Neural progenitor cell (in vitro differentiated cells): ENCODE measurements at regions not wholly inside any gene's neighbourhood (a gene's known extent, or its start where the extent isn't known, plus 50 kb on each side); places are given as distances from the start of the nearest gene placed in this dataset.

Experiments used
- DNase-seq: peaks from one replicate; pipeline ENCODE4 v3.0.0-alpha.2; 2016; ENCODE audit warnings: low spot score
- H2AFZ ChIP-seq: fragments of 200-600 bp; sonication (generic); replicated peaks from 2 replicates; pipeline ENCODE4 v1.6.1; 2016; ENCODE audit warnings: antibody characterized with exemption
- H3F3A ChIP-seq: fragments of 200-600 bp; sonication (generic); 2 replicates; pipeline ENCODE4 v1.6.1; 2016; ENCODE audit warnings: antibody characterized with exemption, low read depth
- H3K27ac ChIP-seq: fragments of 200-600 bp; sonication (generic); 2 replicates; pipeline ENCODE4 v1.5.1; 2016; ENCODE audit warnings: mild to moderate bottlenecking
- H3K27me3 ChIP-seq: fragments of 200-600 bp; sonication (generic); 2 replicates; pipeline ENCODE4 v1.6.1; 2016; ENCODE audit warnings: mild to moderate bottlenecking, moderate library complexity
- H3K36me3 ChIP-seq: fragments of 200-600 bp; sonication (generic); 2 replicates; pipeline ENCODE4 v1.5.1; 2016
- H3K4me1 ChIP-seq: fragments of 200-600 bp; sonication (generic); 2 replicates; pipeline ENCODE4 v1.6.1; 2016; ENCODE audit warnings: mixed run types
- H3K4me2 ChIP-seq: fragments of 200-600 bp; sonication (generic); 2 replicates; pipeline ENCODE4 v1.6.1; 2016
- H3K4me3 ChIP-seq: fragments of 200-600 bp; sonication (generic); 2 replicates; pipeline ENCODE4 v1.5.1; 2016
- H3K79me2 ChIP-seq: fragments of 200-600 bp; sonication (generic); 2 replicates; pipeline ENCODE4 v1.6.1; 2016; ENCODE audit warnings: low read depth
- H3K9ac ChIP-seq: fragments of 200-600 bp; sonication (generic); 2 replicates; pipeline ENCODE4 v1.6.1; 2016
- H3K9me3 ChIP-seq: fragments of 200-600 bp; sonication (generic); 2 replicates; pipeline ENCODE4 v1.5.1; 2016; ENCODE audit warnings: low read depth
- H4K20me1 ChIP-seq: fragments of 200-600 bp; sonication (generic); 2 replicates; pipeline ENCODE4 v1.6.1; 2016; ENCODE audit warnings: low read depth
- H3K27ac Mint-ChIP-seq: 3 replicates; pipeline ENCODE4 v1.8.0; 2021; ENCODE audit warnings: mixed read lengths
- H3K27me3 Mint-ChIP-seq: 2 replicates; pipeline ENCODE4 v1.8.0; 2022; ENCODE audit warnings: low read depth, mild to moderate bottlenecking, inconsistent platforms, moderate library complexity, mixed read lengths; ENCODE audit not compliant: insufficient read depth
- H3K36me3 Mint-ChIP-seq: 3 replicates; pipeline ENCODE4 v1.8.0; 2021; ENCODE audit warnings: mixed read lengths
- H3K4me1 Mint-ChIP-seq: 3 replicates; pipeline ENCODE4 v1.8.0; 2021; ENCODE audit warnings: mixed read lengths
- H3K4me3 Mint-ChIP-seq: 3 replicates; pipeline ENCODE4 v1.8.0; 2021; ENCODE audit warnings: mild to moderate bottlenecking, moderate library complexity, mixed read lengths
- H3K9me3 Mint-ChIP-seq: 3 replicates; pipeline ENCODE4 v1.8.0; 2020; ENCODE audit warnings: mixed read lengths
- EZH2 ChIP-seq: fragments of 200-600 bp; sonication (generic); IDR thresholded peaks from 2 replicates; pipeline ENCODE4 v1.6.1; 2017; ENCODE audit warnings: antibody characterized with exemption, mild to moderate bottlenecking, moderate library complexity
- EZH2phosphoT487 ChIP-seq: fragments of 200-600 bp; sonication (generic); IDR thresholded peaks from 2 replicates; pipeline ENCODE4 v1.6.1; 2017; ENCODE audit warnings: antibody characterized with exemption
- TF ChIP-seq, protein P1 (sequence below): fragments of 200-600 bp; sonication (generic); IDR thresholded peaks from 2 replicates; pipeline ENCODE4 v1.5.1; 2017; ENCODE audit warnings: antibody characterized with exemption, mild to moderate bottlenecking

DNA sequence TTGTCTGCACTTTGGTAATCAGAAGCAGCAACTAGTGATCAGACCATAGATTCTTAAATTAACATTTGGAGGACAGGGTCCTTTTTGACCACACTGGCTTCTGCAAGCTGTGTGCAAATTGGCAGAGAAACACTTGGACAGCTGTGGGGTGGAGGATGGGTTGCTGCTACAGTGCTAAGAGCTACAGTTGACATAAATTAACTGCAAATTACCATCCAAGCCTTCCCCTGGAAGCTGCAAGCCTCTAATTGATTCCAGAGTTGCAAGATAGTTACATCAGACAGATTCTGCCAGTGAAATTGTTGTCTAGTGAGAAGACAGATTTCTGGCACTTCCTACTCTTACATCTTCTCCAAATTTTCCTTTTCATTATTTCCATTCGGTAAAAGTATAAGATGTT, 517.7 kb downstream of the DIRAS2 start:
- no peak overlapping the region for H3K9ac ChIP-seq
- TF ChIP-seq, protein P1, sequence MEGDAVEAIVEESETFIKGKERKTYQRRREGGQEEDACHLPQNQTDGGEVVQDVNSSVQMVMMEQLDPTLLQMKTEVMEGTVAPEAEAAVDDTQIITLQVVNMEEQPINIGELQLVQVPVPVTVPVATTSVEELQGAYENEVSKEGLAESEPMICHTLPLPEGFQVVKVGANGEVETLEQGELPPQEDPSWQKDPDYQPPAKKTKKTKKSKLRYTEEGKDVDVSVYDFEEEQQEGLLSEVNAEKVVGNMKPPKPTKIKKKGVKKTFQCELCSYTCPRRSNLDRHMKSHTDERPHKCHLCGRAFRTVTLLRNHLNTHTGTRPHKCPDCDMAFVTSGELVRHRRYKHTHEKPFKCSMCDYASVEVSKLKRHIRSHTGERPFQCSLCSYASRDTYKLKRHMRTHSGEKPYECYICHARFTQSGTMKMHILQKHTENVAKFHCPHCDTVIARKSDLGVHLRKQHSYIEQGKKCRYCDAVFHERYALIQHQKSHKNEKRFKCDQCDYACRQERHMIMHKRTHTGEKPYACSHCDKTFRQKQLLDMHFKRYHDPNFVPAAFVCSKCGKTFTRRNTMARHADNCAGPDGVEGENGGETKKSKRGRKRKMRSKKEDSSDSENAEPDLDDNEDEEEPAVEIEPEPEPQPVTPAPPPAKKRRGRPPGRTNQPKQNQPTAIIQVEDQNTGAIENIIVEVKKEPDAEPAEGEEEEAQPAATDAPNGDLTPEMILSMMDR, result no peak
- TF ChIP-seq EZH2phosphoT487 (no peak), EZH2 (no peak)
- no peaks in the 10 kb centered on the region for H3K27me3 ChIP-seq
- Mint-ChIP-seq H3K36me3 (no peaks in the 10 kb centered on the region), H3K4me1 (peaks cover 9% of the 10 kb centered on the region), H3K4me3 (no peak overlapping the region), H3K27me3 (peaks cover 4% of the 10 kb centered on the region), H3K27ac (no peak overlapping the region), H3K9me3 (peaks cover 12% of the 10 kb centered on the region)
- no peak for DNase-seq
- no peaks in the 10 kb centered on the region for H3K79me2 ChIP-seq
- H3K9me3 ChIP-seq, result no peaks in the 10 kb centered on the region
- H3F3A ChIP-seq, result no peaks in the 10 kb centered on the region
- no peak overlapping the region for H3K4me3 ChIP-seq
- H3K36me3 ChIP-seq, result no peaks in the 10 kb centered on the region
- no peaks in the 10 kb centered on the region for H4K20me1 ChIP-seq
- no peak overlapping the region for H3K4me2 ChIP-seq
- H3K4me1 ChIP-seq, result no peaks in the 10 kb centered on the region
- no peak overlapping the region for H3K27ac ChIP-seq
- H2AFZ ChIP-seq, result peak overlapping the region; percentile 28

DNA sequence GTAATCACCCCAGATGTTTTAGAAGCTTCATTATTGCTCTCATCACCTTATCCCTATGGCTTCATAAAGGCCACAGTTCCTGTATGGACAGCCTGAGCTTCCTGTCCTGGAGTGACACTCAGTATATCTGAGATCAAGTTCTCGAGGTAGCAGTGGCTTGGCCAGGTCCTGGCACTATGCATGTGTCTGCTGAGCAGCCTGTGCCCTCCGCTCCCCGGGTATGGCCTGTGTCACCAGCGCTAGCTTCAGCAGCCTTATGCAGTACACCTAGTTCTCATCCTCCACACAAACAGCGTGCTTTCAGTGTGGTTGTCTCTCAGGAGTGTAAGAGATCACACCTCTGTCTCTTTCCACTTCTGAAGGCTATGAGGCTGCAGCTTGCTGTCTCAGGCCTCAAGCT, 514.7 kb downstream of the DIRAS2 start:
- no peak for DNase-seq
- H3K27me3 ChIP-seq, result no peaks in the 10 kb centered on the region
- no peaks in the 10 kb centered on the region for H3K9me3 ChIP-seq
- peaks cover 9% of the 10 kb centered on the region for H3K4me1 Mint-ChIP-seq
- H3K27me3 Mint-ChIP-seq, result peaks cover 4% of the 10 kb centered on the region
- H3K36me3 Mint-ChIP-seq, result no peaks in the 10 kb centered on the region
- H3K4me3 ChIP-seq, result no peak overlapping the region
- no peak overlapping the region for H3K4me3 Mint-ChIP-seq
- H3K36me3 ChIP-seq, result no peaks in the 10 kb centered on the region
- no peak overlapping the region for H3K27ac Mint-ChIP-seq
- H2AFZ ChIP-seq, result no peak overlapping the region
- TF ChIP-seq EZH2, result no peak
- no peak for TF ChIP-seq EZH2phosphoT487
- TF ChIP-seq, protein P1, result no peak
- H3F3A ChIP-seq, result no peaks in the 10 kb centered on the region
- no peaks in the 10 kb centered on the region for H4K20me1 ChIP-seq
- no peaks in the 10 kb centered on the region for H3K4me1 ChIP-seq
- no peak overlapping the region for H3K4me2 ChIP-seq
- H3K9ac ChIP-seq, result no peak overlapping the region
- no peak overlapping the region for H3K27ac ChIP-seq
- H3K9me3 Mint-ChIP-seq, result peaks cover 12% of the 10 kb centered on the region
- H3K79me2 ChIP-seq, result no peaks in the 10 kb centered on the region

DNA sequence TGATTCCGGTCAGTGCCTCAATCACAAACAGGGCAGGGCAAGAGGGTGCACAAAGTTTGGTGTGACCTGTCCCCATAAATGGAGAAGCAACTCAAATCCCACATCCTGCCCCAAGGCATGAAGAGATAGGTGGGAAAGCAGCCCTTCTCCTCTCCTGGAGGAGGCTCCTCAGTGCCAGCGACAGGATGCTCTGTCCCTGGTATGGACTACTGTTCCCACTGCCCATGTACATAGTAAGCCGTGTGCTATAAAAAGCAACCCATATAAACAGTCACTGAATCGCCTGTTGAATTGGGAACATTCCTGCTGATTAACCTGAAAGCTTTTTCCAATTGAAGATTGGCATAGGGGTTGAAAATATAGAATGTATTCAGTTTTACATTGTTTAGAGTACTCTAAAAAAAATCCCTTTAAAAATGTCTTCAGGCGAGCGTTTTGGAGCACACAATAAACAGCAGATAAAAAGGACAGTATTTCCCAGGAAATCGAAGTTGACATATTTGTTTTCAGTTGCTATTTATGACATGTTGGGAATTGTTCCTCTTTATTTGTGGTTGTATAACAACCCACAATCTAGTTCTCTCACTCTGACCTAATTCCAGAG, 513.9 kb downstream of the DIRAS2 start:
- Mint-ChIP-seq H3K4me1 (peaks cover 9% of the 10 kb centered on the region), H3K4me3 (no peak overlapping the region), H3K36me3 (no peaks in the 10 kb centered on the region), H3K9me3 (peaks cover 6% of the 10 kb centered on the region), H3K27ac (no peak overlapping the region), H3K27me3 (peaks cover 4% of the 10 kb centered on the region)
- Histone ChIP-seq H3K4me1 (no peaks in the 10 kb centered on the region), H2AFZ (no peak overlapping the region), H3K9ac (no peak overlapping the region), H3K4me2 (no peak overlapping the region), H3K9me3 (no peaks in the 10 kb centered on the region), H3K79me2 (no peaks in the 10 kb centered on the region), H4K20me1 (no peaks in the 10 kb centered on the region), H3K4me3 (no peak overlapping the region), H3K27ac (no peak overlapping the region), H3F3A (no peaks in the 10 kb centered on the region), H3K36me3 (no peaks in the 10 kb centered on the region), H3K27me3 (no peaks in the 10 kb centered on the region)
- TF ChIP-seq EZH2phosphoT487 (no peak), EZH2 (no peak)
- TF ChIP-seq, protein P1, result no peak
- no peak for DNase-seq
